ENCODE measurements at regions not wholly inside any gene's neighbourhood (a gene's known extent, or its start where the extent isn't known, plus 50 kb on each side); places are given as distances from the start of the nearest gene placed in this dataset.
A peak's percentile ranks its signal among the peaks of the same experiment; 100 is the strongest.
"Not testable (repeated sequence)": the region's sequence is repeated elsewhere in the genome, so short reads cannot be mapped to it uniquely, and the experiment has no call there.

DNA sequence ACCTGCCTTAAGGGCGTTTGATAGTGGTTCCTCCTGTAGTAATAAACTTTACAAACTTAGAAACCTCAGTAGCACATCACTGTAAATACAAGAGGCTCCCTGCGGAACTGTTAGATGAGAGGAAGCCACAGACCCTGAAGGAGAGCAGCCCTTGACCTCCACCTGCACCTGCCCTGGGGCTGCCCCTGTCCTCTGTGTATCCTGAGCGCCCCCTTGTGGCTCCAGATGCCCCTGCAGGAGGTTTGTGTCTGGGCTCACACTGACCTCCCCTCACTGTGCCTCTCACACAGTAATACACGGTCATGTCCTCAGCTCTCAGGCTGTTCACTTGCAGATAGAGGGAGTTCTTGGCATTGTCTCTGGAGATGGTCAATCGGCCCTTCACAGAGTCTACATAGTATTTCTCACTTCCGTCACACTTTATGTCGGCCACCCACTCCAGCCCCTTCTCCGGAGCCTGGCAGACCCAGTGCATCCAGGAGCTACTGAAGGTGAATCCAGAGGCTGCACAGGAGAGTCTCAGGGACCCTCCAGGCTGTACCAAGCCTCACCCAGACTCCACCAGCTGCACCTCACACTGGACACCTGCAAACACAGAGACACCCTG, 1059.8 kb downstream of the TMEM121 start:
- peak; percentile 53 for DNase-seq (ENCODE audit: low read depth in 2 of 2)

GRCh38 chr14:106591539-106591938, 1065.2 kb downstream of the TMEM121 start:
- not testable (repeated sequence) for DNase-seq (ENCODE audit: low read depth in 2 of 2)

GRCh38 chr14:106592115-106592852, 1065.9 kb downstream of the TMEM121 start:
- peak; percentile 55 to 80 for DNase-seq (ENCODE audit: low read depth in 2 of 2)

DNA sequence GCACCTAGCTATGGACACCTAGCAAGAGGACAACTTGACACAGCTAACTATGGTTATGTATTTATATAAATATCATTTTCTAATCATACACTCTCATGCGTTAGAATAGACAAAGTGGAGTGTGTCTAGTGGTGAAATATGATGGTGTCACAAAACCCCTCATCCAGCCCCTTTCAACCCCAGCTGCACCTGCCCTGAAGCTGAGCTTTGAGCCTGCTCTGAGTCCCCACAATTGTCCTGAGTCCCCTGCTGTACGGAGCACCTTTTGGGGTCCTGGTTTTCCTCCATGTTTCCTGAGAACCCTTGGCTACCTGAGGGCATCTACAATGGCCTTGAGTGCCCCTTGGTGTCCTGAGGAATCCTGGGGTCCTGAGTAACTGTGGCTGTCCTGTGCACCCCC, 1072.8 kb downstream of the TMEM121 start:
- DNase-seq (ENCODE audit: low read depth in 2 of 2): no peak

GRCh38 chr14:106605548-106606448, 1079.4 kb downstream of the TMEM121 start:
- peak; percentile 79 for DNase-seq (ENCODE audit: low read depth in 2 of 2)

DNA sequence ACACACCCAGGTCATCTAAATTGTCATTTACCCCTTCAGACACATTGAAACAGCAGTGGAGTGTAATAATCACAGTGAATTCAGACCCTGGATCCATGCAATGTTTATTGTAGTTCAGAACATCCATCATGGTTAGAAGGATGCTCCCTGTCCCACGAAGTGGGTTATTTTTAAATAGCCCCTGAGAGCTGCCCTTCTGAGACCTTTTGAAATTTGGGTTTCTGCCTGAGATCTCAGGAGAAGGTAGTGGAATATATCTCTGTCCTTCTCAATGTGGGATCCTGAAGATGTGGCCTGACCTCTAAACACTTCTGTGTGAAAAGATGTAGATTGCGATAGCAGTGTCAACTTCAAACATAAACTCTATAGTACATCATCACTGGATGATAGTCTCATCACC, 1080.6 kb downstream of the TMEM121 start:
- no peak for DNase-seq (ENCODE audit: low read depth in 2 of 2)

DNA sequence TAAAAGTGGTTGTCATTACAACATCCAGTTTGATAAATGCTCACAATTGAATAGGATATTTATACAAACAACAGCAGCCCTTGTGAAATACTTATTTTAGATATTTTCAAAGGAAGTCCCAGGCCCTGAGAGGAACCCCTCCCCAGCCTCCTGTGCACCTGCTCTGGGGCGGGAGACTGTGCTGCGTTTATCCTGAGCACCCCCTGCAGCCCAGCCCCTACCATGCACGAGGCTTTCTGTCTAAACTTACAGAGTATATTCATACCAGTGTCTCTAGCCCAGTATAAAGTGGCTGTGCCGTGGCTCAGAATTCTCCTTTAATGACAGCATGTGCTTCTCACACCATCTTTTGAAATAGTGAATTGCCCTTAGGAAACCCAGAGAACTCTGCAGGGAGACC, 1084.3 kb downstream of the TMEM121 start:
- no peak for DNase-seq (ENCODE audit: low read depth in 2 of 2)

- DNase-seq (ENCODE audit: low read depth in 2 of 2): no peak
Observed at GRCh38 chr14:106613256-106613655, 1086.9 kb downstream of the TMEM121 start.

DNA sequence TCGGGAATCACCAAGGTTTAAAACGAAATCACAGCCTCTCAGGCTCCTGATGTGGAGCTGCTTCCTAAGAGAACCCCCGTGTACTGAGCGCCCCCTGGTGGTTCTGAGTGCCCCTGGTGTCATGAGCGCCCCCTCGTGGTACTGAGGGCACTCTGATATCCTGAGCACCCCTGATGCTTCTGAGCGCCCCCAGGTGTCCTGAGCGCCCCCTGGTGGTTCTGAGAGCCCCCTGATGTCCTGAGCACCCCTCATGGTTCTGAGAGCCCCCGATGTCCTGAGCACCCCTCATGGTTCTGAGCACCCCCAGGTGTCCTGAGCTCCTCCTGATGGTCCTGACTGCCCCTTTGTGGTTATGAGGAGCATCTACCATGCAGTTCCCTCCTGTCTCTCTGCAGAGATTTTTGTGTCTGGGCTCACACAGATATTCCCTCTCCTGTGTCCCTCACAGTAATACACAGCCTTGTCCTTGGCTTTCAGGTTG, 1092.1 kb downstream of the TMEM121 start:
- DNase-seq (ENCODE audit: low read depth in 2 of 2): peak; percentile 61 to 70

GRCh38 chr14:106619606-106620005, 1093.2 kb downstream of the TMEM121 start:
- DNase-seq (ENCODE audit: low read depth in 2 of 2): no peak

- no peak for DNase-seq (ENCODE audit: low read depth in 2 of 2)
Observed at GRCh38 chr14:106620368-106620767, 1094.0 kb downstream of the TMEM121 start.

DNA sequence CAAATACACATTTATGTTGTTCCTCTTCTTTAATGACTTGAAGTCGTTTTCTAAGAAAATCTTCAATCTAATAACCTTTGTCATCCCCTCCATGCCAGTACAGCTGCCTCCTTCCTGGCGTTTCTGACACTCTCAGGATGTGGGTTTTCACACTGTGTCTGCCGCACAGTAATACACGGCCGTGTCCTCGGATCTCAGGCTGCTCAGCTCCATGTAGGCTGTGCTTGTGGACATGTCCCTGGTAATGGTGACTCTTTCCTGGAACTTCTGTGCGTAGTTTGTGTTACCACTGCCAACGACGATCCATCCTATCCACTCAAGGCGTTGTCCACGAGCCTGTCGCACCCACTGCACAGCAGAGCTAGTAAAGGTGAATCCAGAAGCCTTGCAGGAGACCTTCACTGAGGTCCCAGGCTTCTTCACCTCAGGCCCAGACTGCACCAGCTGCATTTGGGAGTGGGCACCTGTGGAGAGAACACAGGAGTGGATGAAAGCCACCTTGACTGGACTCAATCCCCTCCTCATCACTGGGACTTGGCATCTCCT, 1095.9 kb downstream of the TMEM121 start:
- DNase-seq (ENCODE audit: low read depth in 2 of 2): no peak

DNA sequence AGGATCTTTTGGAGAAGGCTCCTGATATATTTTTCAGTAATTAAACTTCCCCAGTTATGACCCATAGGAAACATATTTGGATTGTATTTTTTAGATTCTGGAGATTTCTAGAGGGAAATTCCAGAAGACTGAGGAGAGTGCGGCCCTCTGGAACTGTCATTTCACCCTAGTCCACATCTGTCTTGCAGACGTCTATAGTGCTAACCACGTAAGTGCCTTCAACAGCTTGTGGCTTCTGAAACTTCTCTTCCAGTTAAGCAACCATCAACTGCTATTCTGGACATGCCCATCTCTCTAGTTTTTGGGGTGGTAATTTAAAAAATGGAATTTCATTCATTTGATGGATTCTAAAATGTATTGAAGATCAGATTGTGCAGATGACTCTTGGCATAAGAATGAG, 1098.8 kb downstream of the TMEM121 start:
- no peak for DNase-seq (ENCODE audit: low read depth in 2 of 2)

DNA sequence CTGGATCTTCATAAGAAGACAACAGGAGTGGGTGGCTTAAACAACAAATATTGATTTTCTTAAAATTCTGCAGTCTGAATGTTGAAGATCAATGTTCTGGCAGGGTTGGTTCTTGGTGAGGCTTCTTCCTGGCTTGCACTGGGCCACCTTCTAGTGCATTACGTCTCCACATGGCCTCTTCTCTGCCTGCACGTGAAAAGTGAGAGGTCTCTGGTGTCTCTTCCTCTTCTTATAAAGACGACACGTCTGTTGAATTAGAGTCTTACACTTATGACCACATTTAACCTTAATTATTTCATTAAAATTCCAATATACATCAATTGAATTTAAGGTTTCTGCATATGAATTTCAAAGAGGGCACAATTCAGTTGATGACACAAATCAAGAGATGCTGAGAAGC, 1100.1 kb downstream of the TMEM121 start:
- DNase-seq (ENCODE audit: low read depth in 2 of 2): not testable (repeated sequence)

DNA sequence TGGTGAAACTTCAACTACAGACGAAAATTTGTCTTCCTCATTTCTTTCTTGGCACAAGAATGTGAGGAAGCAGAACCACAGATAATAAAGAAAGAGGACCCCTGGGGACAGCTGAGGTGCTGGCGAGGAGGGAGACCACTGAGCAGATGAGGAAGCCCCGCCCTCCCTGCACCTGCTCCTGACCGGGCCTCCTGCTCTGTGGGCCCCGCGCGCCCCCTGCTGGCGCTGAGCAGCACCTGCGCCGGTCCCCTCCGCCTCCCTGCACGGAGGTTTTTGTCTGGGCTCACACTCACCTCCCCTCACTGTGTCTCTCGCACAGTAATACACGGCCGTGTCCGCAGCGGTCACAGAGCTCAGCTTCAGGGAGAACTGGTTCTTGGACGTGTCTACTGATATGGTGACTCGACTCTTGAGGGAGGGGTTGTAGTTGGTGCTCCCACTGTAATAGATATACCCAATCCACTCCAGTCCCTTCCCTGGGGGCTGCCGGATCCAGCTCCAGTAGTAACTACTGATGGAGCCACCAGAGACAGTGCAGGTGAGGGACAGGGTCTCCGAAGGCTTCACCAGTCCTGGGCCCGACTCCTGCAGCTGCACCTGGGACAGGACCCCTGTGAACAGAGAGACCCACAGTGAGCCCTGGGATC, 1100.7 kb downstream of the TMEM121 start:
- peak; percentile 58 to 70 for DNase-seq (ENCODE audit: low read depth in 2 of 2)

DNA sequence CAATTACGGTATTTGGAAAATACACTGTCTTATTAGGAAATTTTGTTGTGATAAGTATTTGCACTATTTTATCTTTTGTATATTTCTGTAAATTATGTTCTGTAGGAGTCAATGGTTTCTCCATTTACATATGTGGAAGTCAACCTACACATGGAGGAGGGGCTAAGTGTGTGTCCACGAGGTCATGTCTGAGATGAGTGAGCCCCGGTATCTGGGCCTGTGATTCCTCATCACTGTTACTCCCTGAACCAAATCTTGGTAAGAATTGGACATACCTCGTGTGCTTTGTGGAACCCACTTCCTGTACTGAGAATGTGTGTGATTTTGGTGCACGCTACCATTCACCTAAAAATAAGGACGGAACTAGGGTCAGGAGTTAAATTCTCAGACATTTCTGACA, 1105.5 kb downstream of the TMEM121 start:
- no peak for DNase-seq (ENCODE audit: low read depth in 2 of 2)

- DNase-seq (ENCODE audit: low read depth in 2 of 2): no peak
Observed at GRCh38 chr14:106633721-106634120, 1107.3 kb downstream of the TMEM121 start.

DNA sequence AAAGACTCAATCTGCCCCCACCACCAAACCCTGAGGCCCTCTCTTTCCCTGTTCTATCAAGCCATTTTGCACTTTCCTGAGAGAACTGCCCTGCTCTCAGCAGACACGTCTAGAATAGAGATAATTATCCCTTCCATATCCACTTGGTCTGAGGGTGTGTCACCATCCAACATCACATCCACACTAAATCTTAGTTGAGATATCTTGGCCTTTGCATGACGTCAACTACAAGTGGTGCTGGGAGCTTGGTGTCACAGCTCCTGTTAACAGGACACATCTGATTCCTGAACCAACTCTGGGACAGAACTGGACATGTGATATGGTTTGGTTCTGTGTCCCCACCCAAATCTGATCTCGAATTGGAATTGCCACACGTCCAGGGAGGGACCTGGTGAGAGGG, 1109.2 kb downstream of the TMEM121 start:
- no peak for DNase-seq (ENCODE audit: low read depth in 2 of 2)

- not testable (repeated sequence) for DNase-seq (ENCODE audit: low read depth in 2 of 2)
Observed at GRCh38 chr14:106638786-106639452, 1112.5 kb downstream of the TMEM121 start.

DNA sequence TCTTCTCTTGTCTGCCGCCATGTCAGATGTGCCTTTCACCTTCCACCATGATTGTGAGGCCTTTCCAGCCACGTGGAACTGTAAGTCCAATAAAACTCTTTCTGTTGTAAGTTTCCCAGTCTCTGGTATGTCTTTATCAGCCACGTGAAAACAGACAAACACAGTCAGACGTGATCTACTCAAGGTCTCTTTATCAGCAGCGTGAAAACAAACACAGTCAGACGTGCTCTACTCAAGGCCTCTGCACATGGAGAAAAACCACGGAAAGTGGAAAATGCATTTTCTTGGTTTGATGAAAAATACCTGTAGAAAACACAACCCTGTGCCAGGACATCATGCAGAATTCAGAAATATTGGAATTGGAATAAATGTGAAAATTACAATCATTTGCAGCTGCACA, 1115.7 kb downstream of the TMEM121 start:
- DNase-seq (ENCODE audit: low read depth in 2 of 2): no peak

GRCh38 chr14:106642971-106643370, 1116.6 kb downstream of the TMEM121 start:
- DNase-seq (ENCODE audit: low read depth in 2 of 2): not testable (repeated sequence)
